Tibial nerve (tissue), 4 donors: ENCODE measurements at regions not wholly inside any gene's neighbourhood (a gene's known extent, or its start where the extent isn't known, plus 50 kb on each side); places are given as distances from the start of the nearest gene placed in this dataset.

Experiments
- DNase-seq, 2 donors: peaks; one replicate each; pipeline ENCODE4 v3.0.0-alpha.2; 2019; ENCODE audit warnings: low spot score in 2 of 2
- H3K27ac ChIP-seq, 4 donors: fragments of 200-600 bp; sonication (generic) in 3 of 4; one replicate each; pipeline ENCODE4 v1.5.1; 2017 to 2019; ENCODE audit warnings: mild to moderate bottlenecking in 1 of 4
- H3K27me3 ChIP-seq, 2 donors: fragments of 200-600 bp; sonication (generic) in 1 of 2; one replicate each; pipeline versions ENCODE4 v1.5.1 to v1.6.0; 2017 to 2019
- H3K36me3 ChIP-seq, 3 donors: fragments of 200-600 bp; sonication (generic); one replicate each; pipeline ENCODE4 v1.5.1; 2018 to 2019
- H3K4me1 ChIP-seq, 4 donors: fragments of 200-600 bp; sonication (generic) in 3 of 4; one replicate each; pipeline ENCODE4 v1.5.1; 2017 to 2019
- H3K4me3 ChIP-seq, 4 donors: fragments of 200-600 bp; sonication (generic) in 3 of 4; one replicate each; pipeline ENCODE4 v1.5.1; 2017 to 2019; ENCODE audit warnings: mild to moderate bottlenecking in 1 of 4, moderate library complexity in 1 of 4
- H3K9me3 ChIP-seq, 4 donors: fragments of 200-600 bp; sonication (generic) in 3 of 4; one replicate each; pipeline ENCODE4 v1.5.1; 2017 to 2019
- EP300 ChIP-seq, 2 donors: sonication (generic); formaldehyde crosslinking; IDR thresholded peaks; one replicate each; pipeline ENCODE4 v1.6.1; 2017; ENCODE audit warnings: antibody characterized with exemption in 2 of 2, mild to moderate bottlenecking in 1 of 2
- POLR2A ChIP-seq, 2 donors: fragments of 450-650 bp; IDR thresholded peaks; one replicate each; pipeline ENCODE4 v1.6.1; 2017; ENCODE audit warnings: antibody characterized with exemption in 2 of 2, mild to moderate bottlenecking in 2 of 2, moderate library complexity in 2 of 2
- WGBS, 2 donors: methylation state at CpG; one replicate each; pipeline ENCODE4 v1.1.5; 2018; 5-methylcytosine and 5-hydroxymethylcytosine counted together
- TF ChIP-seq, protein P1 (sequence below), 5 experiments: fragments of 200-600 bp in 3 of 5; fragments of 450-650 bp in 2 of 5; sonication (generic) in 3 of 5; IDR thresholded peaks; one replicate each; pipeline ENCODE4 v1.5.1; 2016 to 2019; ENCODE audit warnings: antibody characterized with exemption in 5 of 5, mild to moderate bottlenecking in 3 of 5, moderate library complexity in 2 of 5

DNA sequence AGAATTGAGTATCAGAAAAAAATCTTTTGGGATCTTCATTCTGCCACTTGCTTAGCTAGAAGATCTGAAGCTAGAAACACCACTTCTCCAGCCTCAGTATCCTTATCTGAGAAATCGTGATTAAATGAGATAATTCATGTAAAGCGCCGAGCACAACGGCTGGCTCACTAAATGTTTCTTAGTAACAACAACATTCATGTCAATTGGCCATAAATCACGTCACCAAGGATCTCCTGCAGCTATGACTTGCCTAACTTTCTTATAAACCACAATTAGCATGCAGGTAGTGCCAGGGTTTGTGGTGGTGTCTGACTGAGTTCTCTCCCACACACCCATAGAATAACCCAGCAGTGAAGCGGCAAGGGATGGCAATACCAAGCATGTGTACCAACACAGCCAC lies 501.3 kb downstream of the EFNB2 start:
- H3K27ac ChIP-seq: no peak overlapping the region
- H3K4me3 ChIP-seq: no peak overlapping the region
- H3K36me3 ChIP-seq: no peaks in the 10 kb centered on the region
- no peaks in the 10 kb centered on the region for H3K27me3 ChIP-seq
- no peak for DNase-seq
- 64 to 75% methylated on average over 6 of the region's 6 CpGs for WGBS, 2 donors
- H3K4me1 ChIP-seq: no peaks in the 10 kb centered on the region
- H3K9me3 ChIP-seq: no peaks in the 10 kb centered on the region
- TF ChIP-seq, protein P1, sequence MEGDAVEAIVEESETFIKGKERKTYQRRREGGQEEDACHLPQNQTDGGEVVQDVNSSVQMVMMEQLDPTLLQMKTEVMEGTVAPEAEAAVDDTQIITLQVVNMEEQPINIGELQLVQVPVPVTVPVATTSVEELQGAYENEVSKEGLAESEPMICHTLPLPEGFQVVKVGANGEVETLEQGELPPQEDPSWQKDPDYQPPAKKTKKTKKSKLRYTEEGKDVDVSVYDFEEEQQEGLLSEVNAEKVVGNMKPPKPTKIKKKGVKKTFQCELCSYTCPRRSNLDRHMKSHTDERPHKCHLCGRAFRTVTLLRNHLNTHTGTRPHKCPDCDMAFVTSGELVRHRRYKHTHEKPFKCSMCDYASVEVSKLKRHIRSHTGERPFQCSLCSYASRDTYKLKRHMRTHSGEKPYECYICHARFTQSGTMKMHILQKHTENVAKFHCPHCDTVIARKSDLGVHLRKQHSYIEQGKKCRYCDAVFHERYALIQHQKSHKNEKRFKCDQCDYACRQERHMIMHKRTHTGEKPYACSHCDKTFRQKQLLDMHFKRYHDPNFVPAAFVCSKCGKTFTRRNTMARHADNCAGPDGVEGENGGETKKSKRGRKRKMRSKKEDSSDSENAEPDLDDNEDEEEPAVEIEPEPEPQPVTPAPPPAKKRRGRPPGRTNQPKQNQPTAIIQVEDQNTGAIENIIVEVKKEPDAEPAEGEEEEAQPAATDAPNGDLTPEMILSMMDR (IDR thresholded peaks at IDR 0.05): no peak
- TF ChIP-seq EP300 (IDR thresholded peaks at IDR 0.05) (no peak), POLR2A (IDR thresholded peaks at IDR 0.05) (no peak)

DNA sequence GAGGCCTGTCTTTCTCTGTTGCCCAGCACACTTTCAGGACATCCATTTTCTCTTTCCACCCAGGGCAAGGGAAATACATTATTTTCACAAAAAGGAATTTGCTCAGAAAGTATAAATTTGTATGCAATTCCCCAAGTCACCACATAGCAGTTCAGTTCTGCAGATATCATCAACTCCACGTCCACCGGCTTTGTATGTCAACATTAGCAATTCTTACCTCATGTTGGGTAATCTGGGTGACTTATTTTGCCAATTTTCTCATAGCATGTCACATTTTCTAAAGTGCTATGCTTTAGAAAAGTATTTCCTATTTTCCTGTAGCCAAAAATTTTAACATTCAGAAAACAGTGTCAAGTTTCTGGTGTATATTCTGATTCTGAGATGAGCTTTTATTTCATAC lies 501.8 kb downstream of the EFNB2 start:
- no peak overlapping the region for H3K27ac ChIP-seq
- TF ChIP-seq, protein P1 (IDR thresholded peaks at IDR 0.05): peak in 2 of 5 experiments; percentile 21 to 35
- TF ChIP-seq EP300 (IDR thresholded peaks at IDR 0.05) (no peak), POLR2A (IDR thresholded peaks at IDR 0.05) (no peak)
- H3K4me3 ChIP-seq: no peak overlapping the region
- no peaks in the 10 kb centered on the region for H3K9me3 ChIP-seq
- WGBS, 2 donors: 29 to 41% methylated on average over 2 of the region's 2 CpGs
- H3K4me1 ChIP-seq: no peaks in the 10 kb centered on the region
- no peaks in the 10 kb centered on the region for H3K36me3 ChIP-seq
- no peak for DNase-seq
- no peaks in the 10 kb centered on the region for H3K27me3 ChIP-seq

DNA sequence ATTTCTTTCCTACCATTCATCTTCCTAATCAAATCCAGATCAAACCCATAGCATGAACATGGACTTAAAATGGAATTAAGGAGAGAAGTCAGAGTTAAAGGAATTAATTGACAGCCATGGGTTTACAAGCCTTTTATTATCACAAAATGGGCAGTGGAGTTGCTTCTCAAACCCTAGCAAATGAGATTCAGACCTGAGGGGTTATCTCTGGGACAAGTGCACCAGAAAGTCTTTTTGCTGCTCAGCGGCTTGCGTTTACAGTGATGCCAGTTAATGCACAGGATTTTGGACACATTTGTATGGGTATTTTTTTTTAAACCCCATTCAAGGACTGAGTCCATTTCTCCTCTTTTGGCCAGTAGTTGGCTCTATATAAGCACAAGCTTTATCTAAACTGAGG lies 503.0 kb downstream of the EFNB2 start:
- TF ChIP-seq EP300 (IDR thresholded peaks at IDR 0.05) (no peak), POLR2A (IDR thresholded peaks at IDR 0.05) (no peak)
- TF ChIP-seq, protein P1 (IDR thresholded peaks at IDR 0.05): no peak
- no peak overlapping the region for H3K4me3 ChIP-seq
- no peaks in the 10 kb centered on the region for H3K36me3 ChIP-seq
- DNase-seq: no peak
- no peak overlapping the region for H3K27ac ChIP-seq
- no peaks in the 10 kb centered on the region for H3K4me1 ChIP-seq
- no peaks in the 10 kb centered on the region for H3K9me3 ChIP-seq
- 89 to 97% methylated on average over 2 of the region's 2 CpGs for WGBS, 2 donors
- H3K27me3 ChIP-seq: no peaks in the 10 kb centered on the region

DNA sequence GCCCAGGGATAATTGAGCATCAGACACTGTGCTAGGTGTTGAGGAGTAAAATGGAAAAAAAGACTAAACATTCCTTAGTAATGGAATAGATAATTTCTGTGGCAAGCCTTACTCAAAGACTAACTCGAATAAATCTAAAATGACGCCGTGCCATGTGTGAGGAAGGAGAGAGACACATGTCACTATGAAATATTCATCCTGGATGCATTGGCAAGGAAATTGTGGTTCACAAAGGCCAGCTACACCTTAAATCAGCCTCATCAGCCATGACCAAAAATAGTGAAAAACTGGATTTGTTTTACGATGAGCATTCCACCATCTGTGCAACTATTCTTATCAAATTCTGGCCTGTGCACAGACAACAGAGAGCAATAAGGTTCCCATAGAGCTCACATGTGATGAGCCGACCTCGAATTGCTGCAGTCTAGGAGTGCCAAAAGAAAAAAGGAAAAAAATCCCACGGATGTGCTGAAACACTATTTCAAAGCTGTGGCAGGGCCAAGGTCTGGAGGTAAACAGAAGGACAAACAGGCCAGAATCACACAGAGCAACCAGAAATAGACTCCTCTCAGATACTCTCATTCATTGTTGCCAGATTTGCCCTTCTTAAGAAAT lies 505.7 kb downstream of the EFNB2 start:
- H3K4me1 ChIP-seq: no peaks in the 10 kb centered on the region
- DNase-seq: no peak
- no peaks in the 10 kb centered on the region for H3K9me3 ChIP-seq
- no peaks in the 10 kb centered on the region for H3K27me3 ChIP-seq
- TF ChIP-seq, protein P1 (IDR thresholded peaks at IDR 0.05): no peak
- no peak for TF ChIP-seq EP300 (IDR thresholded peaks at IDR 0.05)
- no peak for TF ChIP-seq POLR2A (IDR thresholded peaks at IDR 0.05)
- 71 to 73% methylated on average over 7 of the region's 7 CpGs for WGBS, 2 donors
- H3K27ac ChIP-seq: no peak overlapping the region
- no peaks in the 10 kb centered on the region for H3K36me3 ChIP-seq
- no peak overlapping the region for H3K4me3 ChIP-seq

DNA sequence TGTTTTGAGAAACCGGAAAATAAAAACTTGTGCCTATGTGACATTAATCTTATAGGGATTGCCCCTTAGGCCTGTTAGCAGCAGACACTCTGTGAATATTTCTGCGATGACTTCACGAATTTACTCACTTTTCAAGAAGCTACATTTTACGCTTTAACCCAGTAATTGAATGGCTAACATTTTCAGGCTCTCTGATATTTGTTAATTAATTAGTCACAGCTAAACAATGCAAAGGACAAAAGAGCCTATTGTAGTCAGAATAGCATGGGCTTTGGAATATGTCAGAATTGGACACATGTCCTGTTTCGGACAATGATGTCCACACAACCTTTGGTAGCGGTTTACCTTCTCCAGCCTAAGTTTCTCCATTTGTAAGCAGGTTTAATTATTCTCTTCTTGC lies 506.6 kb downstream of the EFNB2 start:
- H3K9me3 ChIP-seq: no peaks in the 10 kb centered on the region
- WGBS, 2 donors: 58 to 59% methylated on average over 6 of the region's 6 CpGs
- DNase-seq: no peak
- H3K27me3 ChIP-seq: no peaks in the 10 kb centered on the region
- TF ChIP-seq POLR2A (IDR thresholded peaks at IDR 0.05): no peak
- TF ChIP-seq EP300 (IDR thresholded peaks at IDR 0.05): no peak
- TF ChIP-seq, protein P1 (IDR thresholded peaks at IDR 0.05): no peak
- H3K27ac ChIP-seq: no peak overlapping the region
- H3K36me3 ChIP-seq: no peaks in the 10 kb centered on the region
- no peaks in the 10 kb centered on the region for H3K4me1 ChIP-seq
- H3K4me3 ChIP-seq: no peak overlapping the region
